Lung (tissue), 11 donors: ENCODE measurements at regions not wholly inside any gene's neighbourhood (a gene's known extent, or its start where the extent isn't known, plus 50 kb on each side); places are given as distances from the start of the nearest gene placed in this dataset.

Source experiments
- ATAC-seq: fragments of 200-7000 bp; cut with Tn5 transposase; one replicate; pipeline ENCODE4 v1.9.1; 2020; ENCODE audit warnings: moderate number of reproducible peaks; ENCODE audit not compliant: insufficient read depth, low FRiP score
- DNase-seq, 3 donors: peaks; one replicate each; pipeline ENCODE4 v3.0.0-alpha.2; 2013 to 2017
- H3K27ac ChIP-seq, 2 donors: one replicate each; pipeline ENCODE4 v1.5.1; 2013; ENCODE audit warnings: mild to moderate bottlenecking in 2 of 2, moderate library complexity in 2 of 2, control low read depth in 1 of 2, inconsistent platforms in 1 of 2, low read depth in 1 of 2, low read length in 1 of 2
- H3K27me3 ChIP-seq, 3 donors: one replicate each; pipeline ENCODE4 v1.5.1; 2013; ENCODE audit warnings: low read length in 2 of 3; ENCODE audit not compliant: control insufficient read depth in 3 of 3, insufficient read depth in 3 of 3
- H3K36me3 ChIP-seq, 4 donors: one replicate each; pipeline ENCODE4 v1.5.1; 2013; ENCODE audit warnings: low read length in 4 of 4, mild to moderate bottlenecking in 1 of 4, moderate library complexity in 1 of 4; ENCODE audit not compliant: control insufficient read depth in 4 of 4, insufficient read depth in 4 of 4
- H3K4me1 ChIP-seq, 5 donors: one replicate each; pipeline ENCODE4 v1.5.1; 2013; ENCODE audit warnings: low read length in 5 of 5, mild to moderate bottlenecking in 2 of 5, moderate library complexity in 1 of 5; ENCODE audit not compliant: control insufficient read depth in 5 of 5, insufficient read depth in 5 of 5
- H3K4me3 ChIP-seq: one replicate; pipeline ENCODE4 v1.5.1; 2013; ENCODE audit warnings: mild to moderate bottlenecking, control low read depth, moderate library complexity
- H3K9ac ChIP-seq, 2 donors: one replicate each; pipeline ENCODE4 v1.5.1; 2013; ENCODE audit warnings: low read length in 2 of 2, control low read depth in 1 of 2; ENCODE audit not compliant: insufficient read depth in 1 of 2
- H3K9me3 ChIP-seq, 4 donors: one replicate each; pipeline ENCODE4 v1.5.1; 2013; ENCODE audit warnings: low read length in 3 of 4, mild to moderate bottlenecking in 1 of 4, moderate library complexity in 1 of 4; ENCODE audit not compliant: control insufficient read depth in 4 of 4, insufficient read depth in 3 of 4
- CTCF ChIP-seq: IDR thresholded peaks from 2 replicates; pipeline ENCODE4 v1.5.1; 2012; ENCODE audit warnings: mild to moderate bottlenecking; ENCODE audit errors: control extremely low read depth, extremely low read depth
- WGBS, 2 donors: extraction: QIAGEN DNeasy Blood & Tissue Kit; methylation state at CpG; one replicate each; pipeline ENCODE4 v1.1.7; 2013; 5-methylcytosine and 5-hydroxymethylcytosine counted together
- donor health status: control.
- donor health status: control.
- donor health status: Bipolar disorder and iron deficiency.
- donor health status: healthy.
- donor health status: DM: yes; HTN: yes; CAD: no.

DNA sequence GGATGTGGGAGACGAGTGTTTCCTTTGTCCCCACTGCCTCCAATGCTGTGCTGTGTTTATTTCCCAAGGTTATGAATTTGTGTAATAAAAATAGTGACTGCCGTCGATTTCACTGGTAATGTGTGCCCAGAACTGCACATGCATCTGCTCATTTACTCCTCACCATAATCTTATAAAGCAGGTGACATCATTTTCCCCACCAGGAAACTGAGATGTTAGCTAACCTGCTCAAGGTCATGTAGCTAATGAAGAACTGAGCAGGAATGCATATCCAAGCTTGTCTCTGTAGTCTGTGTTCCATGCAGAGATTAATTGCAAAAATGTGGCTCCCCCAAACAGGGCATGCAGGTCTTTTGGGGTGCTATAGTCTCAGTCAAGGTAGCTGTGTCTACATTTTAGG, 224.4 kb downstream of the TENT4A start:
- ATAC-seq (no peak), DNase-seq (no peak)
- Histone ChIP-seq H3K4me1 (no peaks in the 10 kb centered on the region), H3K27me3 (no peaks in the 10 kb centered on the region), H3K9me3 (peaks cover 0 to 4% (median 0%) of the 10 kb centered on the region in 4 donors), H3K36me3 (no peaks in the 10 kb centered on the region), H3K4me3 (no peak overlapping the region), H3K27ac (no peak overlapping the region), H3K9ac (no peak overlapping the region)
- 51 to 70% methylated on average over 3 of the region's 3 CpGs for WGBS, 2 donors
- no peak for TF ChIP-seq CTCF

DNA sequence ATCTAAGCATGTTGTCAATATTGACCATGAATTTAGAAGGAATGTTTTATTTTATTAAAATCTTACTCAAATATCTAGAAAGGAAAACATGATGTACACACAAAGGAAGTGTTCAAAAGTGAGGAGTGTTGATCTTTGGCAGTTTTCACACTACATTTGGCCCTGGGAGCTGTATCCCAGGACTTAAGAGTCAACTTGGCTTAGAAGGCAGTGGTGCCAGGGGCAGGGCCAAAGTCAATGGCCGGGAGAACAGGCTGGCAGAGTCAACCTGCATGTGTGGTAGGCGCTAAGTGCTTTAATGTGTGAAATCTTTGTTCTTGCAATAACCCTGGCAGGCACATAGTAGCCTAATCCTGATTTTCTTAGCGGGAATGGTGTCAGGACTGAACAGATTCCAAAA, 228.4 kb downstream of the TENT4A start:
- peak; percentile 16 to 58 (median 26) for DNase-seq
- H3K36me3 ChIP-seq: no peaks in the 10 kb centered on the region
- no peaks in the 10 kb centered on the region for H3K27me3 ChIP-seq
- H3K27ac ChIP-seq: no peak overlapping the region
- no peak for ATAC-seq
- WGBS, 2 donors: 66 to 79% methylated on average over 3 of the region's 3 CpGs
- H3K9ac ChIP-seq: no peak overlapping the region
- no peak for TF ChIP-seq CTCF
- no peaks in the 10 kb centered on the region for H3K9me3 ChIP-seq
- no peak overlapping the region for H3K4me3 ChIP-seq
- H3K4me1 ChIP-seq: no peaks in the 10 kb centered on the region

GRCh38 chr5:6943197-6944112, 230.2 kb downstream of the TENT4A start:
- no peak overlapping the region for H3K9ac ChIP-seq
- no peak for TF ChIP-seq CTCF
- H3K27ac ChIP-seq: no peak overlapping the region
- no peaks in the 10 kb centered on the region for H3K4me1 ChIP-seq
- no peaks in the 10 kb centered on the region for H3K36me3 ChIP-seq
- no peak for ATAC-seq
- no peaks in the 10 kb centered on the region for H3K27me3 ChIP-seq
- H3K9me3 ChIP-seq: peaks cover 0 to 2% (median 0%) of the 10 kb centered on the region in 4 donors
- H3K4me3 ChIP-seq: no peak overlapping the region
- WGBS, 2 donors: 87 to 92% methylated on average over 11 of the region's 11 CpGs
- no peak for DNase-seq
